GM23338 (cell line): ENCODE measurements at regions not wholly inside any gene's neighbourhood (a gene's known extent, or its start where the extent isn't known, plus 50 kb on each side); places are given as distances from the start of the nearest gene placed in this dataset.

Experiments used
- CREB1 ChIP-seq: fragments of 250-450 bp; sonication (Bioruptor Pico); IDR thresholded peaks from 2 replicates; pipeline ENCODE4 v1.5.0; 2020; ENCODE audit warnings: low read depth, mild to moderate bottlenecking, moderate library complexity
- ETS1 ChIP-seq: IDR thresholded peaks from 2 replicates; pipeline ENCODE4 v1.6.1; 2016; ENCODE audit warnings: antibody characterized with exemption
- EZH2 ChIP-seq: fragments of 200-600 bp; sonication (generic); IDR thresholded peaks from one replicate; pipeline ENCODE4 v1.8.0; 2017; ENCODE audit warnings: antibody characterized with exemption, mild to moderate bottlenecking, low read depth; ENCODE audit not compliant: unreplicated experiment
- EZH2phosphoT487 ChIP-seq: fragments of 200-600 bp; sonication (generic); IDR thresholded peaks from one replicate; pipeline ENCODE4 v1.8.1; 2018; ENCODE audit warnings: antibody characterized with exemption; ENCODE audit not compliant: unreplicated experiment
- JUNB ChIP-seq: IDR thresholded peaks from one replicate; pipeline ENCODE4 v1.6.1; 2016; ENCODE audit warnings: antibody characterized with exemption; ENCODE audit not compliant: unreplicated experiment
- NANOG ChIP-seq: IDR thresholded peaks from 2 replicates; pipeline ENCODE4 v1.6.1; 2016; ENCODE audit warnings: antibody characterized with exemption, borderline replicate concordance
- POLR2AphosphoS5 ChIP-seq: IDR thresholded peaks from 2 replicates; pipeline ENCODE4 v1.6.1; 2016; ENCODE audit warnings: antibody characterized with exemption, low read depth
- STAT1 ChIP-seq: IDR thresholded peaks from one replicate; pipeline ENCODE4 v1.6.1; 2016; ENCODE audit warnings: antibody characterized with exemption; ENCODE audit not compliant: unreplicated experiment
- ZNF114 ChIP-seq: fragments of 250-450 bp; sonication (Bioruptor Pico); IDR thresholded peaks from 2 replicates; pipeline ENCODE4 v1.5.0; 2020; ENCODE audit warnings: mild to moderate bottlenecking, moderate library complexity
- ZNF331 ChIP-seq: fragments of 250-450 bp; sonication (Bioruptor Pico); IDR thresholded peaks from 2 replicates; pipeline ENCODE4 v1.5.0; 2020; ENCODE audit warnings: low read depth, mild to moderate bottlenecking, moderate library complexity
- TF ChIP-seq, protein P1 (sequence below), 2 experiments: fragments of 200-600 bp in 1 of 2; sonication (generic) in 1 of 2; conservative IDR thresholded peaks; 2 replicates each; pipeline versions ENCODE4 v1.5.1 to v1.6.1; 2016 to 2017; ENCODE audit warnings: antibody characterized with exemption in 2 of 2, low read depth in 2 of 2, mild to moderate bottlenecking in 2 of 2, moderate library complexity in 1 of 2
- TF ChIP-seq, protein P2 (sequence below): IDR thresholded peaks from one replicate; pipeline ENCODE4 v1.6.1; 2018; ENCODE audit warnings: antibody characterized with exemption; ENCODE audit not compliant: unreplicated experiment
- TF ChIP-seq, protein P3 (sequence below): fragments of 250-450 bp; sonication (Bioruptor Pico); IDR thresholded peaks from 2 replicates; pipeline ENCODE4 v1.5.0; 2020; ENCODE audit warnings: mild to moderate bottlenecking, moderate library complexity

DNA sequence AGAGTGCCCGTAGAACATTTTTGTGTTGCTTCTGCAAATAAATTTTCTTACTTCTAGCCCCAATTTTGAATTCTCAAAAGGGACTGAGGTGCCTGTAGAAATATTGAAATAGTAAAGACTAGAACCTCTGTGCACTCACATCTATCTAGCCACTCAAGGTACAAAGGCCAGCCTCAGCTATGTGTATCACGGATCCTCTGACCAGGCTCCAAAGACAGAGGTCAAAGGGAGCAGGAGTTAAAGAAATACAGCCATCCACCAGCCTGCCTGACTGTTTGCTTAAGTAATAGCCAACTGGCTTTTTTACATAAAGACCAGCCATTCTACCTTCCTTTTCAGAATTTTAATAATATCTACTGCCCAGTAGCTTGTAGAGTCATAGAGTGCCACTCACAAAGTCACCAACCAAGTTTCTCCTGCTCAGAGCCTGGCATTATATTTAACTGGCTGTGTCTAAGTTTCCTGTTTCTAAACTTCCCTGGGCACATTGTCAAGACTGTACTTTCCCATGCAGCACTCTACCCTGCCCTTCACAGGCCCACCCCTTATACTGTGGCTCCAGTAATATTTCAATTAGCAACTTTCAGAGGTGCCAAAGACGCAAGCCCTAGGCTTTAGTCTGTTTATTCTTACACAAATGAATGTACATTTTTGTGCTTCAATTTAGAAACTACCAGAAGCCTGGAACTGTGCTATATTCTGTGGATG lies 338.3 kb upstream of the NT5C1B start:
- TF ChIP-seq, protein P1, sequence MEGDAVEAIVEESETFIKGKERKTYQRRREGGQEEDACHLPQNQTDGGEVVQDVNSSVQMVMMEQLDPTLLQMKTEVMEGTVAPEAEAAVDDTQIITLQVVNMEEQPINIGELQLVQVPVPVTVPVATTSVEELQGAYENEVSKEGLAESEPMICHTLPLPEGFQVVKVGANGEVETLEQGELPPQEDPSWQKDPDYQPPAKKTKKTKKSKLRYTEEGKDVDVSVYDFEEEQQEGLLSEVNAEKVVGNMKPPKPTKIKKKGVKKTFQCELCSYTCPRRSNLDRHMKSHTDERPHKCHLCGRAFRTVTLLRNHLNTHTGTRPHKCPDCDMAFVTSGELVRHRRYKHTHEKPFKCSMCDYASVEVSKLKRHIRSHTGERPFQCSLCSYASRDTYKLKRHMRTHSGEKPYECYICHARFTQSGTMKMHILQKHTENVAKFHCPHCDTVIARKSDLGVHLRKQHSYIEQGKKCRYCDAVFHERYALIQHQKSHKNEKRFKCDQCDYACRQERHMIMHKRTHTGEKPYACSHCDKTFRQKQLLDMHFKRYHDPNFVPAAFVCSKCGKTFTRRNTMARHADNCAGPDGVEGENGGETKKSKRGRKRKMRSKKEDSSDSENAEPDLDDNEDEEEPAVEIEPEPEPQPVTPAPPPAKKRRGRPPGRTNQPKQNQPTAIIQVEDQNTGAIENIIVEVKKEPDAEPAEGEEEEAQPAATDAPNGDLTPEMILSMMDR (conservative IDR thresholded peaks at IDR 0.05; ENCODE audit: low read depth in 2 of 2) = no peak
- no peak for TF ChIP-seq POLR2AphosphoS5
- no peak for TF ChIP-seq CREB1 (CRISPR knock-in tag)
- TF ChIP-seq EZH2phosphoT487 = no peak
- TF ChIP-seq, protein P2, sequence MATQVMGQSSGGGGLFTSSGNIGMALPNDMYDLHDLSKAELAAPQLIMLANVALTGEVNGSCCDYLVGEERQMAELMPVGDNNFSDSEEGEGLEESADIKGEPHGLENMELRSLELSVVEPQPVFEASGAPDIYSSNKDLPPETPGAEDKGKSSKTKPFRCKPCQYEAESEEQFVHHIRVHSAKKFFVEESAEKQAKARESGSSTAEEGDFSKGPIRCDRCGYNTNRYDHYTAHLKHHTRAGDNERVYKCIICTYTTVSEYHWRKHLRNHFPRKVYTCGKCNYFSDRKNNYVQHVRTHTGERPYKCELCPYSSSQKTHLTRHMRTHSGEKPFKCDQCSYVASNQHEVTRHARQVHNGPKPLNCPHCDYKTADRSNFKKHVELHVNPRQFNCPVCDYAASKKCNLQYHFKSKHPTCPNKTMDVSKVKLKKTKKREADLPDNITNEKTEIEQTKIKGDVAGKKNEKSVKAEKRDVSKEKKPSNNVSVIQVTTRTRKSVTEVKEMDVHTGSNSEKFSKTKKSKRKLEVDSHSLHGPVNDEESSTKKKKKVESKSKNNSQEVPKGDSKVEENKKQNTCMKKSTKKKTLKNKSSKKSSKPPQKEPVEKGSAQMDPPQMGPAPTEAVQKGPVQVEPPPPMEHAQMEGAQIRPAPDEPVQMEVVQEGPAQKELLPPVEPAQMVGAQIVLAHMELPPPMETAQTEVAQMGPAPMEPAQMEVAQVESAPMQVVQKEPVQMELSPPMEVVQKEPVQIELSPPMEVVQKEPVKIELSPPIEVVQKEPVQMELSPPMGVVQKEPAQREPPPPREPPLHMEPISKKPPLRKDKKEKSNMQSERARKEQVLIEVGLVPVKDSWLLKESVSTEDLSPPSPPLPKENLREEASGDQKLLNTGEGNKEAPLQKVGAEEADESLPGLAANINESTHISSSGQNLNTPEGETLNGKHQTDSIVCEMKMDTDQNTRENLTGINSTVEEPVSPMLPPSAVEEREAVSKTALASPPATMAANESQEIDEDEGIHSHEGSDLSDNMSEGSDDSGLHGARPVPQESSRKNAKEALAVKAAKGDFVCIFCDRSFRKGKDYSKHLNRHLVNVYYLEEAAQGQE = no peak
- no peak for TF ChIP-seq ZNF114
- TF ChIP-seq EZH2 = no peak
- TF ChIP-seq STAT1 = no peak
- TF ChIP-seq ZNF331 (CRISPR knock-in tag) = no peak
- TF ChIP-seq ETS1 = no peak
- no peak for TF ChIP-seq JUNB
- TF ChIP-seq NANOG = no peak
- TF ChIP-seq, protein P3, sequence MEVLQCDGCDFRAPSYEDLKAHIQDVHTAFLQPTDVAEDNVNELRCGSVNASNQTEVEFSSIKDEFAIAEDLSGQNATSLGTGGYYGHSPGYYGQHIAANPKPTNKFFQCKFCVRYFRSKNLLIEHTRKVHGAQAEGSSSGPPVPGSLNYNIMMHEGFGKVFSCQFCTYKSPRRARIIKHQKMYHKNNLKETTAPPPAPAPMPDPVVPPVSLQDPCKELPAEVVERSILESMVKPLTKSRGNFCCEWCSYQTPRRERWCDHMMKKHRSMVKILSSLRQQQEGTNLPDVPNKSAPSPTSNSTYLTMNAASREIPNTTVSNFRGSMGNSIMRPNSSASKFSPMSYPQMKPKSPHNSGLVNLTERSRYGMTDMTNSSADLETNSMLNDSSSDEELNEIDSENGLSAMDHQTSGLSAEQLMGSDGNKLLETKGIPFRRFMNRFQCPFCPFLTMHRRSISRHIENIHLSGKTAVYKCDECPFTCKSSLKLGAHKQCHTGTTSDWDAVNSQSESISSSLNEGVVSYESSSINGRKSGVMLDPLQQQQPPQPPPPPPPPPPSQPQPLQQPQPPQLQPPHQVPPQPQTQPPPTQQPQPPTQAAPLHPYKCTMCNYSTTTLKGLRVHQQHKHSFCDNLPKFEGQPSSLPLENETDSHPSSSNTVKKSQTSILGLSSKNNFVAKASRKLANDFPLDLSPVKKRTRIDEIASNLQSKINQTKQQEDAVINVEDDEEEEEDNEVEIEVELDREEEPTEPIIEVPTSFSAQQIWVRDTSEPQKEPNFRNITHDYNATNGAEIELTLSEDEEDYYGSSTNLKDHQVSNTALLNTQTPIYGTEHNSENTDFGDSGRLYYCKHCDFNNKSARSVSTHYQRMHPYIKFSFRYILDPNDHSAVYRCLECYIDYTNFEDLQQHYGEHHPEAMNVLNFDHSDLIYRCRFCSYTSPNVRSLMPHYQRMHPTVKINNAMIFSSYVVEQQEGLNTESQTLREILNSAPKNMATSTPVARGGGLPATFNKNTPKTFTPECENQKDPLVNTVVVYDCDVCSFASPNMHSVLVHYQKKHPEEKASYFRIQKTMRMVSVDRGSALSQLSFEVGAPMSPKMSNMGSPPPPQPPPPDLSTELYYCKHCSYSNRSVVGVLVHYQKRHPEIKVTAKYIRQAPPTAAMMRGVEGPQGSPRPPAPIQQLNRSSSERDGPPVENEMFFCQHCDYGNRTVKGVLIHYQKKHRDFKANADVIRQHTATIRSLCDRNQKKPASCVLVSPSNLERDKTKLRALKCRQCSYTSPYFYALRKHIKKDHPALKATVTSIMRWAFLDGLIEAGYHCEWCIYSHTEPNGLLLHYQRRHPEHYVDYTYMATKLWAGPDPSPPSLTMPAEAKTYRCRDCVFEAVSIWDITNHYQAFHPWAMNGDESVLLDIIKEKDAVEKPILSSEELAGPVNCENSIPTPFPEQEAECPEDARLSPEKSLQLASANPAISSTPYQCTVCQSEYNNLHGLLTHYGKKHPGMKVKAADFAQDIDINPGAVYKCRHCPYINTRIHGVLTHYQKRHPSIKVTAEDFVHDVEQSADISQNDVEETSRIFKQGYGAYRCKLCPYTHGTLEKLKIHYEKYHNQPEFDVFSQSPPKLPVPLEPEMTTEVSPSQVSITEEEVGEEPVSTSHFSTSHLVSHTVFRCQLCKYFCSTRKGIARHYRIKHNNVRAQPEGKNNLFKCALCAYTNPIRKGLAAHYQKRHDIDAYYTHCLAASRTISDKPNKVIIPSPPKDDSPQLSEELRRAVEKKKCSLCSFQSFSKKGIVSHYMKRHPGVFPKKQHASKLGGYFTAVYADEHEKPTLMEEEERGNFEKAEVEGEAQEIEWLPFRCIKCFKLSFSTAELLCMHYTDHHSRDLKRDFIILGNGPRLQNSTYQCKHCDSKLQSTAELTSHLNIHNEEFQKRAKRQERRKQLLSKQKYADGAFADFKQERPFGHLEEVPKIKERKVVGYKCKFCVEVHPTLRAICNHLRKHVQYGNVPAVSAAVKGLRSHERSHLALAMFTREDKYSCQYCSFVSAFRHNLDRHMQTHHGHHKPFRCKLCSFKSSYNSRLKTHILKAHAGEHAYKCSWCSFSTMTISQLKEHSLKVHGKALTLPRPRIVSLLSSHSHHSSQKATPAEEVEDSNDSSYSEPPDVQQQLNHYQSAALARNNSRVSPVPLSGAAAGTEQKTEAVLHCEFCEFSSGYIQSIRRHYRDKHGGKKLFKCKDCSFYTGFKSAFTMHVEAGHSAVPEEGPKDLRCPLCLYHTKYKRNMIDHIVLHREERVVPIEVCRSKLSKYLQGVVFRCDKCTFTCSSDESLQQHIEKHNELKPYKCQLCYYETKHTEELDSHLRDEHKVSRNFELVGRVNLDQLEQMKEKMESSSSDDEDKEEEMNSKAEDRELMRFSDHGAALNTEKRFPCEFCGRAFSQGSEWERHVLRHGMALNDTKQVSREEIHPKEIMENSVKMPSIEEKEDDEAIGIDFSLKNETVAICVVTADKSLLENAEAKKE (CRISPR knock-in tag) = no peak
